ENCODE measurements at regions not wholly inside any gene's neighbourhood (a gene's known extent, or its start where the extent isn't known, plus 50 kb on each side); places are given as distances from the start of the nearest gene placed in this dataset.

DNA sequence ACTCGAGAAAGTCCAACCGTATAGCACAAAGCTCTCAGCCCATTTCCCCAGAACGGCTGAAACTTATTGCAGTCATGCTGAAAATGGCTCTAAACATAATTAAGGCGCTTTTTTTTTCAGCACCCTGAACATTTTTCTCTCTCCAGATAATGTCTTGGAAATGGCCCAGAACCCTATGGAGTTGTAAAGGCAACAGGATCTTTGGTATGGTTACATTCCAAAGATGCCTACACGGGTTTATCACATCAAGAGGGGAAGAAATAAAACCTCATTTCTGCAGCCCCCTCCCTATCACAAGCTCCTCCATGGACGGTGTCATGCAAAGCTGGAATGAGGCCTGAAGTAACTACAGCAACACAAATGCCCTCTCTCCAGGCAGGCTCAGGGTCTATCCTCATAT, 126.4 kb upstream of the GALNT2 start:
- no peak for DNase-seq

GRCh38 chr1:229941160-229941559, 125.9 kb upstream of the GALNT2 start:
- no peak for DNase-seq

DNA sequence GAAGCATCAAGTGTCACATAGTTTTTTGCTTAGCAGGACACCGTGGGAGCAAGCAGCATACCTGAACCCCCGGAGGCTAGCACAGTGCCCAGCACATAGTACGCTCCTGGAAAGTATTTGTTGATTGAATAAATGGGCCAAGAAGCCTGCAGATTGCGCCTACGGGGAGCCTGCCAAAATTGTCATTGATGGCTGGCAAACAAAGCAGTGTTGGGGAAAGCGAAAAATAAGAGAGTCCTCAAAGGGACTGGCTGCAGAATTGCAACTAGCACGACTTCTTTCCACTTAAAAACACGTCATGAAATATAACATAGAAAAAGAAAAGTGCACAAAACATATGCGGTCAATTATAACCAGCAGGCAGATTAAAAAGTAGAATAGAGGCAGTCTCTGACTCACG, 125.2 kb upstream of the GALNT2 start:
- no peak for DNase-seq

DNA sequence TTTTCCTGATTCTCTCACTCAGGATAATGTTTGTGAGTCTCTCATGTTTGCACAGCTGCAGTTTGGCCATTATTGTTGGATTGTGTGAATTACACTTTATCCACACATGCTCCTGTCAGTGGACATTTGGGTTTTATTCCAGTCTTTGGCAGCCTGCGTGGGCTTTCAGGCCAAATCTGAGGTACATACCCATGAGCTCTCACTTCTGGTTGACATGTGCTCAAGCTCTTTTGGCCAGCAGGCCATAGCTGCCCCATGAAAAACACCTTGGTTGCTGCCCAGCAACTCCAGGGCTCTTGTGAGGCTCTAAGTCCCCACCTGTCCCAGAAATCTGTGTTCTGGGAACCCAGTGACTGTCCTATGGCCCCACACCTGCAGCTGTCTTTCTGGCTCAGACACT, 124.5 kb upstream of the GALNT2 start:
- DNase-seq, result no peak

- no peak for DNase-seq
Measured at GRCh38 chr1:229943148-229943714, 123.8 kb upstream of the GALNT2 start.

GRCh38 chr1:229943988-229944743, 122.9 kb upstream of the GALNT2 start:
- DNase-seq, result no peak

- no peak for DNase-seq
Measured at GRCh38 chr1:229945795-229946194, 121.2 kb upstream of the GALNT2 start.

GRCh38 chr1:229947968-229948367, 119.1 kb upstream of the GALNT2 start:
- DNase-seq, result no peak

GRCh38 chr1:229948438-229948837, 118.6 kb upstream of the GALNT2 start:
- DNase-seq, result no peak

DNA sequence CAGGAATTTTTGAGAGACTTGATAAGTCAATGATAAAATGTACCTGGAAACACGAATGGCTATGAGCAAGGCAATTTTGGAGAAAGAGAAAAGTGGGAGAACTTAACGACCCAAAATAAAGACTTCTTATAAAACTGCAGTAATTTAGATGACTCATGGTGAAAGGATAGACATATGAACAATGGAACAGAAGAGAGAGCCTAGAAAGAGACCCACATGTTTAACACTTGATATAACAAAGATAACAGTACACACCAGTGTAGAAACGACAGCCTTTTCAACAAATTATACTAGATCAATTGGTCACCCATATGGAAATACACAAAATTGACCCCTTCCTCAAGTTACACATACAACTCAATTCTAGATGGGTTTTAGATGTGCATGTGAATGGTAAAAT, 117.5 kb upstream of the GALNT2 start:
- DNase-seq, result no peak

- no peak for DNase-seq
Measured at GRCh38 chr1:229950020-229950419, 117.0 kb upstream of the GALNT2 start.

DNA sequence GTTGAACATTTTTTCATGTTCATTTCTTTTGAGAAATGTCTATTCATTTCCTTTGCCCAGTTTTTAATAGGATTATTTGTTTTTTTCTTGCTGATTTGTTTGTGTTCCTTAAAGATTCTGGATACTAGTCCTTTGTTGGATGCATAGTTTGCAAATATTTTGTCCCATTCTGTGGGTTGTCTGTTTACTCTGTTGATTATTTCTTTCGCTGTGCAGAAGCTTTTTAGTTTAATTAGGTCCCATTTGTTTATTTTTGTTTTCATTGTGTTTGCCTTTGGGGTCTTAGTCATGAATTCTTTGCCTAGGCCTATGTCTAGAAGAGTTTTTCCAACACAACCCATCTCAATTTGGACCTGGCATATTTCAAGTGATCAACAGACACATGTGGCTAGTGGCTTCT, 116.1 kb upstream of the GALNT2 start:
- DNase-seq, result no peak

DNA sequence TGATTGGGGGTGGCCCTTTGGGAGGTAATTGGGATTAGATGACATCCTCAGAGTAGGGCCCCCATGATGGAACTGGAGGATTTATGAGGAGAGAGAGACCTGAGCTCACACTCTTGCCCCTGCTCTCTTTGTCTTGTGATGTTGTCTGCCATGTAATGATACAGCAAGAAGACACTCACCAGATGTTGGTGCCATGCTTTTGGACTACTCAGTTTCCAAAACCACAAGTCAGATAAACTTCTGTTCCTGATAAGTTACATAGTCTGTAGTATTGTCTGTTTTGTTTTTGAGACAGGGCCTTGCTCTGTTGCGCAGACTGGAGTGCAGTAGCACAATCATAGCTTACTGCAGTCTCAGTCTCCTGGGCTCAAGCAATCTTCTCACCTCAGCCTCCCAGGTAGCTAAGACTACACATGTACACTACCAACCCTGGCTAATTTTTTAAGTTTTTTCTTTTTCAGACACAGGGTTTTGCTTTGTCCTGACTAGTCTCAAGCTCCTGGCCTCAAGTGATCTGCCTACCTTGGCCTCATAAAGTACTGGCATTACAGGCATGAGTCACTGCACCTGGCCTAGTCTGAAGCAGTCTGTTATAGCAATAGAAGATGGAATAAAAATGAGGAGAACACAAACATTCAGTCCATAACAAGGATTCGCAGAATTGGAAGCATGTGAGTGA, 115.0 kb upstream of the GALNT2 start:
- DNase-seq, result no peak

DNA sequence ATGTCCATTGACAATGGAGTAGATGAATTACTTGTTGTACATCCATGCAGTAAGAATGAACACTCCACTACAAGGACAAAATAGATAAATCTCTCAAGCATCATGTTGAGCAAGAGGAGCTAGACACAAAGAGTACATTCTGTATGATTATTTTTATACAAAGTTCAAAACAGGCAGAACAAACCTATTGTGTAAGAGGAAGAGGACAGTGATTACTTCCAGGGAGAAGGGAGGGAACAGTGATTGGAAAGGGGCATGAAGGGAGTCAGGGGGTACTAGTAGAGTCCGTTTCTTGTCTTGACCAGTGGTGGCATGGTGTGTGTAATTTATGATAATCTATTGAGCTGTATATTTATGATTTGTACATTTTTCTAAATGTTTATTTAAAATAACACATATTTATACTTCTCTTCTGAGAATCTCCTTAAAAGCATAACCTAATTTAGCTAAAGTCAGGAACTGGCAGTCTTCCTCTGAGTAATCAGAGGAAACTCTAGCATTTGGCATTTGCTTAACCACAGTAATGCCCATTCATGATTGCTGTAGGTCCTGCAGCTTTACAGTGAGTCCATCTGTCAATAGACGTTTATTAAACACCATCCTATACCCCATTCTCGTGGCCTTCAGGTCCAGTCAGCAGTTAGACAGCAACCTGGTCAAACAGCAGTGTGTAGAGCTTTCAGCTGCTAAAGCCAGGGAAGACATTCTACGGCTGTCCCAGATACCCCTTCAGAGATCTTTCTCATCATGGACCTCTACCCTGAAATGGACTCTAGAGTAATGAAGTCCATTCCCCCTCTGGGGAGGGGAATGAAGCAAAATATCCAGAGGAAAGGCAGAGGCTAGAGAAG, 114.1 kb upstream of the GALNT2 start:
- no peak for DNase-seq

DNA sequence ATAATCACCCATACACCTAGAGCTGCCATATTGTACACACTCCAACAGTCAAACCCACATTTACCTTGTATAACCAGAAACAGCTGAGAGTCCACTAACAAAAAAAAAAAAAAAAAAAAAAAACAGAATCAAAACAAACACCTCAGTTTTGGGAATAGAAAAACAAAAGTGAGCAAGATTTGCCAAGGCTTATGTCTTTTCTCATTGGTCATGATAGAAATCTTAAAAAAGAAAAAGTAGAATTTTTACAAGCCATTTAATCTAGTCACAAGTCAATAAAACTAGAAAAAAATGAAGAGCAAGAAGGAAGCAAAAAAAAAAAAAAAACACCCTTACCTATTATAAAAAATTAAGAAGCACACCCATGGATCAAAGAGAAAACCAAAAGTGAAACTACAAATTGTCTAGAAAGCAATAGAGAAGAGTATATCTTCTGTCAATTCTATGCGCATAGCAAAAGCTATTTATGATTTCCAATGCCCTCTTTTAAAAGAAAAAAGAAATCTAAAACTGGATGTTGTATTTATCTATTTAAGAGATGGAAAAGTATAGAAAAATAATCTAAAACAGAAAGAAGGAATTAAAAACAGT, 113.2 kb upstream of the GALNT2 start:
- DNase-seq, result no peak

- no peak for DNase-seq
Measured at GRCh38 chr1:229964281-229964680, 102.8 kb upstream of the GALNT2 start.

GRCh38 chr1:229970714-229971113, 96.3 kb upstream of the GALNT2 start:
- no peak for DNase-seq

GRCh38 chr1:229971141-229971540, 95.9 kb upstream of the GALNT2 start:
- DNase-seq, result no peak

GRCh38 chr1:229972600-229973296, 94.3 kb upstream of the GALNT2 start:
- DNase-seq, result no peak

DNA sequence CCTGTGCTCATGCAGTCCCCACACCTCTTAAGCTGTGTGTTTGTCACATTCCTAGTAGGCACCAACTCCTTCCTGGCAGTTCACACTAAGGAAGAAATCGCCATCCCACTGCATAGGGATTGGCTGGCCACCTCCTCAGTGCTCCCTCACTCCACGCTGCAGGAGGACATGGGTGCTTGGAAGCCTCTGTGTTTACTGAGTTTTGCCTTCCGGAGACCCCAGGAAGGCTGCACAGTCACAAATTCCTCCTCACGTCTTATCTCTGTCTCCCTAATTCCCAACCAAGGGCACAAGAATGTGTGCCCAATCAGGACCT, 93.8 kb upstream of the GALNT2 start:
- no peak for DNase-seq

- no peak for DNase-seq
Measured at GRCh38 chr1:229975047-229975446, 92.0 kb upstream of the GALNT2 start.

GRCh38 chr1:229980009-229980408, 87.0 kb upstream of the GALNT2 start:
- DNase-seq, result no peak

GRCh38 chr1:229981736-229982135, 85.3 kb upstream of the GALNT2 start:
- no peak for DNase-seq
